ENCODE measurements at regions not wholly inside any gene's neighbourhood (a gene's known extent, or its start where the extent isn't known, plus 50 kb on each side); places are given as distances from the start of the nearest gene placed in this dataset.
"Not testable (repeated sequence)": the region's sequence is repeated elsewhere in the genome, so short reads cannot be mapped to it uniquely, and the experiment has no call there.

GRCh38 chr21:15468368-15468767, 261.4 kb upstream of the USP25 start:
- no peaks in the 10 kb centered on the region for H3K79me2 ChIP-seq (ENCODE audit: insufficient read depth, low read depth)
- H2AFZ ChIP-seq (ENCODE audit: low read depth) = no peak overlapping the region
- H4K20me1 ChIP-seq (ENCODE audit: insufficient read depth) = no peaks in the 10 kb centered on the region
- no peak overlapping the region for H3K27ac ChIP-seq
- no peak overlapping the region for H3K4me2 ChIP-seq
- no peak overlapping the region for H3K4me3 ChIP-seq (IDR thresholded peaks at IDR 0.05; ENCODE audit: insufficient read depth, low read depth, low read length)
- no peaks in the 10 kb centered on the region for H3K36me3 ChIP-seq (ENCODE audit: insufficient read depth)
- TF ChIP-seq CTCF (conservative IDR thresholded peaks at IDR 0.05; ENCODE audit: low read depth, low read length) = no peak
- H3K27me3 ChIP-seq (ENCODE audit: insufficient read depth, low read depth) = no peaks in the 10 kb centered on the region
- no peak overlapping the region for H3K9ac ChIP-seq
- no peaks in the 10 kb centered on the region for H3K4me1 ChIP-seq (ENCODE audit: low read depth, poor library complexity, severe bottlenecking)

- no peaks in the 10 kb centered on the region for H3K36me3 ChIP-seq (ENCODE audit: insufficient read depth)
- H3K27ac ChIP-seq = no peak overlapping the region
- TF ChIP-seq CTCF (conservative IDR thresholded peaks at IDR 0.05; ENCODE audit: low read depth, low read length) = no peak
- H4K20me1 ChIP-seq (ENCODE audit: insufficient read depth) = no peaks in the 10 kb centered on the region
- no peaks in the 10 kb centered on the region for H3K4me1 ChIP-seq (ENCODE audit: low read depth, poor library complexity, severe bottlenecking)
- H3K27me3 ChIP-seq (ENCODE audit: insufficient read depth, low read depth) = no peaks in the 10 kb centered on the region
- no peaks in the 10 kb centered on the region for H3K79me2 ChIP-seq (ENCODE audit: insufficient read depth, low read depth)
- H3K4me3 ChIP-seq (IDR thresholded peaks at IDR 0.05; ENCODE audit: insufficient read depth, low read depth, low read length) = no peak overlapping the region
- H2AFZ ChIP-seq (ENCODE audit: low read depth) = no peak overlapping the region
- no peak overlapping the region for H3K9ac ChIP-seq
- H3K4me2 ChIP-seq = no peak overlapping the region
Observed at GRCh38 chr21:15472108-15473040, 257.4 kb upstream of the USP25 start.

GRCh38 chr21:15477773-15478172, 252.0 kb upstream of the USP25 start:
- H4K20me1 ChIP-seq (ENCODE audit: insufficient read depth); H3K4me2 ChIP-seq: not testable (repeated sequence)

GRCh38 chr21:15480160-15480559, 249.6 kb upstream of the USP25 start:
- Histone ChIP-seq H2AFZ (ENCODE audit: low read depth) (no peak overlapping the region), H3K4me3 (IDR thresholded peaks at IDR 0.05; ENCODE audit: insufficient read depth, low read depth, low read length) (no peak overlapping the region), H3K9ac (no peak overlapping the region), H3K36me3 (ENCODE audit: insufficient read depth) (no peaks in the 10 kb centered on the region), H3K27me3 (ENCODE audit: insufficient read depth, low read depth) (no peaks in the 10 kb centered on the region), H3K4me2 (no peak overlapping the region), H3K27ac (no peak overlapping the region), H3K4me1 (ENCODE audit: low read depth, poor library complexity, severe bottlenecking) (no peaks in the 10 kb centered on the region), H4K20me1 (ENCODE audit: insufficient read depth) (no peaks in the 10 kb centered on the region), H3K79me2 (ENCODE audit: insufficient read depth, low read depth) (no peaks in the 10 kb centered on the region)
- no peak for TF ChIP-seq CTCF (conservative IDR thresholded peaks at IDR 0.05; ENCODE audit: low read depth, low read length)

More at GRCh38 chr21:15477773-15478172, 252.0 kb upstream of the USP25 start:
- not testable (repeated sequence) for H3K4me1 ChIP-seq (ENCODE audit: low read depth, poor library complexity, severe bottlenecking); H3K9ac ChIP-seq; H3K36me3 ChIP-seq (ENCODE audit: insufficient read depth); H3K27me3 ChIP-seq (ENCODE audit: insufficient read depth, low read depth); H2AFZ ChIP-seq (ENCODE audit: low read depth); H3K79me2 ChIP-seq (ENCODE audit: insufficient read depth, low read depth); H3K27ac ChIP-seq; H3K4me3 ChIP-seq (IDR thresholded peaks at IDR 0.05; ENCODE audit: insufficient read depth, low read depth, low read length)

Measured in KMS-11 (cell line).